GM21390 (cell line): ENCODE measurements at regions not wholly inside any gene's neighbourhood (a gene's known extent, or its start where the extent isn't known, plus 50 kb on each side); places are given as distances from the start of the nearest gene placed in this dataset.
"Not testable (repeated sequence)": the region's sequence is repeated elsewhere in the genome, so short reads cannot be mapped to it uniquely, and the experiment has no call there.

Experiments
- ATAC-seq: cut with Tn5 transposase; IDR thresholded peaks from one replicate; pipeline ENCODE4 v1.9.1; 2021; ENCODE audit not compliant: unreplicated experiment

GRCh38 chr14:43200519-43200918, 1306.6 kb downstream of the FSCB start:
- no peak for ATAC-seq

DNA sequence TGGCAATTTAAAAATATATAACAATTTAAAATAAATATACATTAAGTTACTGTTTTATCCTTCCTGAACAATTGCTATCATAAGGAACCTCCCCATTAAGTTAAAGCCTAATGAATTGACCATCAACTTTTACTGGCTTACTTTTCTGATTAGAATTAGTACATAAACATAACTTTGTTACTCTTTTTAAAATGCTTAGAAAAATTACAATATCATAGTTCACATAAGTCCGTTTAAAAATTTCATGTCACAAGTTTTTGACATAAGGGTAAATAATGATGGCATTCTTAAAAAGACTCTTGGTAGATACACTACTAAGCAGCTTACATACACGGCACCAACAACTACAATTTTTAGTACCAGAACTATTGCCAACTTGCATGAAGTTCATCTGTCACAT, 1308.6 kb downstream of the FSCB start:
- ATAC-seq: no peak

DNA sequence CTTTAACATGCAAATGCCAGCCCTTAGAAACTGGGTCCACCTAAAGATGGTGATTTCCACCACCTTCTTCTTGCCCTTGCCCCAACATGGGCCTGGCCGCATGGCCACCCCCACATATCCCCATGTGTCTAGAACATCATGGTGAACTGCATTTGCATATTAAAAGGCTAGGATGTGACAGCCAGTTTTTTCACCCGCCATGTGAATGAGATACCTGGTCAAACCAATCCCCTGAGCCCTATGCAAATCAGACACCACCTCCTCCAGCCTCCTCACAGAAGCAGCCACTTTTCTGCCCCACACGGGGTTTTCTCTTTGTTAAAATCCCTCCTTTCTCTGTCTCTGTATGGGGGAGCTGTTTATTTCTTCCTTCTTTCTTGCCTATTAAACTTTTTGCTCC, 1322.5 kb downstream of the FSCB start:
- ATAC-seq: no peak

GRCh38 chr14:43183916-43184315, 1323.2 kb downstream of the FSCB start:
- no peak for ATAC-seq

- no peak for ATAC-seq
Measured at GRCh38 chr14:43175896-43176295, 1331.2 kb downstream of the FSCB start.

DNA sequence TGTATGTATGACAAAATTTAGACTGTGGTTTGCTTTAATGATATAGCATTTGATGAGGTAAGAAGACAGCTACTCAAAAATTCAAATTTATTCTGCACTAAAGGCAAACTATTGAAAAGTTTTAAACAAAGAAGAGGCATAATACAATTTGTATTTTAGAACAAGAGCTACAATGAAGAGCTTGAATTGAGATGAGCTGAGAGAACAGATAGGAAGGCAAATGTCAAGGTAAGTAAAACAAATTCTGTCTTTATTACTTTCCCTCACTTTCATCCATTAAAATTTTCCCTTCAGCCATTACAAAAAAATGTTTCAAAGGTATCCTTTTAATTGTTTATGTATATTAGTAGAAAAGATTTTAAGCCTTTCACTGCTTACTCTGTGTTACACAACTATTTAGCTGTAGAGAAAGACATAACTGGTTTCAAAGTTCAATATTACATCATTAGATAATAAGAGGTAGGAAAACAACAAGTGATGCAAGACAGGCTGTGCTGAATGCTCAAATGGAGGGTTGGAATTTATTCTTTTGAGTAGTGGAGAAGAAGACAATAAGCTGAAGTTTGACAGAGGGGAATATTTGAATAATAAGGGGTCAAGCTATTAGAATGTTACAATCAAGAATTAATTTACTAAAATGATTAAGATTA, 1334.1 kb downstream of the FSCB start:
- ATAC-seq: no peak

DNA sequence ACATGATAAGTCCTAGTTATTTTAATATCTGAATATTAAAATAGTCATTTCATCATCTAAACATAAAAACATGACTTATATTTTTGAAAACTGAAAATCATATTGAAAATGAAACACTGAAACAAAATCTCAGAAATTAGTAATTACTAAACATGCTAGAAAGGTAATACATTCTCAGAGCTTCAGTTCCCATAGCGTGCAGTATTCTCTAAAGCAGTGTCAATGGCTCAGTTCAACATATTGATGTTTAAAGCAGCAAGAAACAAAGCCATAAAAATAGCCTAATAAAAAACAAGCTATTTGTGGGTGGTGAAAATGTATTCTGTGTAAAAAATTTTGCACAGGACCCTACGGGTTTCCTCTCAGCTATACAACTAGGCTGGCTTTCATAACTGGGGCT, 1337.4 kb downstream of the FSCB start:
- ATAC-seq: no peak

GRCh38 chr14:43168371-43168925, 1338.6 kb downstream of the FSCB start:
- no peak for ATAC-seq

DNA sequence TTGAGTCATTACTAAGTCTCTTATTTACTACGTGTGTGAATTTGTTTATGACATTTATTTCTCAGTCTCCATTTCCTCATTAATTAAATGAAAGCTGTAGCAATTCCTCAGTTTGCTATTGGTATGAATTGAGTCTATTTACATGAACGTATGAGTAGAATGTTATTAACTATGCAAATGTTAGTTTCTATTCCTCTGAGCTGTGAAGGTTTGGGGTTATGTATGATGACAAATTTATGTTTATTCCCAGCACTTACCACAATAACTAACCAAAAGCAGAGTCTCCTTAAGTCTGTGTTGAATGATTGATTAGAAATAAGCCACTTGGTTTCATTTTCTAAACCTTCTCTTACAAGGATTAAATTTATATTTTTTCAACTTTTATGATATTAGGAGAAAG, 1340.9 kb downstream of the FSCB start:
- peak; percentile 49 for ATAC-seq

DNA sequence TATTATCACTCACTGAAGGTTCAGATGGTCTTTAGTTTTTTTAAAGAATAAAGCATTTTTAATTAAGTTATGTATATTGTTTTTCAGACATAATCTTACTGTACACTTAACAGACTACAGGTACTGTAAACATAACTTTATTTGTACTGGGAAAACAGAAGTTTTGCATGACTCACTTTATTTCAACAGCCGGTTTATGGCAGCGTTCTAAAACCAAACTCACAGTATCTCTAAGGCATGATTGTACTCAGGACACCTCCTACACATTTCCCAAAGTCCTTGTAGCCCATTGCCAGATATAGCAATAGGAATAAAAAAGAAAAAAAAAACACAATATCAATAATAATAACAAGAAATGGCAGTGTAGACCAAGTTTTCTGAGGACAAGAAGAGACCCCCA, 1341.4 kb downstream of the FSCB start:
- no peak for ATAC-seq

- no peak for ATAC-seq
Measured at GRCh38 chr14:43161477-43161876, 1345.6 kb downstream of the FSCB start.

GRCh38 chr14:43157661-43158060, 1349.4 kb downstream of the FSCB start:
- ATAC-seq: no peak

GRCh38 chr14:43155924-43156323, 1351.2 kb downstream of the FSCB start:
- ATAC-seq: no peak

DNA sequence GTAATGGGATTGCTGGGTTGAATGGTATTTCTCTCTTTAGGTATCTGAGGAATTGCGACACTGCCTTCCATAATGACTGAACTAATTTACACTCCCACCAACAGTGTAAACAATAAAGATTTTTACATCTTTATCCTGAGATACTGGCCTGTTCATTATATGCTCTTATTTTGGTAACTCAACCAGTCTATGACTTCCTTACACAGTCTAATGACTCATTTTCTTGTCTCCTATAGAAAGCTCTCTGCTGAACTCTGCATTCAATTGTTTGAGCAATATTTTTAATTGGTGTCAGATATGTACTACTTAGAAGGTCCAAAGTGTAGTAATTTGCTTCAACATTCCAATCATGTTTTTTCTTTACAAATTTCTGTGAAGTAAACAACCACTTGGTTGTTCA, 1351.8 kb downstream of the FSCB start:
- no peak for ATAC-seq

- no peak for ATAC-seq
Measured at GRCh38 chr14:43147485-43147884, 1359.6 kb downstream of the FSCB start.

GRCh38 chr14:43145361-43145760, 1361.7 kb downstream of the FSCB start:
- no peak for ATAC-seq

DNA sequence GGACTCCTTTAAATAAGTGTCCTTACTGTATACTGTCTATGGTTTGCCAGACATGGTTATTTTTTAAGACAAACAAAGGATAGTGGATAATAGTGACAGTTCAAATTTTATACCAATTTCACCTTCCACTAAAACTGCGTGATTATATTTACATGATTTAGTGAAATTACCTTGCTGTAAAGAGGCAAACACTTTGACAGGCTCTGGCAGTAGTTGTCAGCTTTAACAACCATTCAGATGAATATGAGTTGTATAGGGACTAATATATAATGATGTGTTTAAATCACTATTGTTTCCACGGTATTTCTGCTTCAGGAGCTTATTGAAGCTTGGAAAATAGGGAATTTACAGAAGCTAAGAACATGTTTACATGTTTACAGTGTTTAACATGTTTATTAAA, 1364.0 kb downstream of the FSCB start:
- no peak for ATAC-seq

DNA sequence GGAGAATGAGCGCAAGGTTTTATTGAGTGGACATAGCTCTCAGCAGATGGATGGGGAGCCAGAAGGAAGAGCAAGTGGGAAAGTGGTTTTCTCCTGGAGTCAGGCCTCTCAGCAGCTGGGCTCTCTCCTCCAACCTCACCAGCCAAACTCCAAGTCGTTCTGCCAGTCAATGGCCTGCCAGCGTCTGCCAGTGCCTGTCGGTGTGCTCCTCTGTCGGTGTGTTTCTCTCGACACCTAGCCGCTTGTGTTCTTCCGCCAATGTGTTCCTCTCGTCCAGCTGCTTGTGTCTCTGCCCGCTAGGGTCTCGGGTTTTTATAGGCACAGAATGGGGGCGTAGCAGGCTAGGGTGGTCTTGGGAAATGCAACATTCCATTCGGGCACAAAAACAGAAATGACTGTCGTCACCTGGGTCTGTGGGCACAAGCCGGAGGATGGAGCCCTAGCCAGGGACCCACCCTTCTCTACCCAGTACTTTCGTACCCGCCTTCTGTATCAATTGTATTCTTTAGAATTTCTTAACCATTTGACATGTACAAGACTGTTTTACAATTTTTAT, 1365.4 kb downstream of the FSCB start:
- no peak for ATAC-seq

GRCh38 chr14:43140453-43140852, 1366.6 kb downstream of the FSCB start:
- ATAC-seq: no peak

- ATAC-seq: no peak
Measured at GRCh38 chr14:43135877-43136411, 1371.1 kb downstream of the FSCB start.

DNA sequence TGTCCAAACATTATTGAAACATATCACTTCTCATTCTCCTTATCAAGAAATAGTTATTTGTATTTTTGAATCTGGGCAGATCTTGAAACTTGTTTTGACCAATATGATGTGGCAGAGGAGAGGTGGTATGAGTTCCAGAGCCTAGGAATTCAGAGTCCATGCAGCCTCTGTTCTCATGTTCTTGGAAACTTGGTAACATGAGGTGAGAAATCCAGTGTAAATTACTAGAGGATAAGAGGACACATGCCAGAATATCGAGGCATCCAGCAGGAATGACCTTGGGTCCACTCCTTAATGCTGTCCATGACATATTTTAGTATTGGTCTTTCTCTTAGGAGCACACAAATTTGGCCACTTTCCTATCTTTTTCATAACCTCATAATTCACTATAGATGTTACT, 1374.6 kb downstream of the FSCB start:
- ATAC-seq: no peak

GRCh38 chr14:43128429-43128828, 1378.7 kb downstream of the FSCB start:
- ATAC-seq: not testable (repeated sequence)

- ATAC-seq: not testable (repeated sequence)
Measured at GRCh38 chr14:43127874-43128273, 1379.2 kb downstream of the FSCB start.
